ENCODE measurements at regions not wholly inside any gene's neighbourhood (a gene's known extent, or its start where the extent isn't known, plus 50 kb on each side); places are given as distances from the start of the nearest gene placed in this dataset.

- in situ Hi-C loops (cut with MboI; ENCODE audit: low sequenced_read_pairs): no loop called here
These were observed 408.1 kb downstream of the GATA3 start for GRCh38 chr10:8462565-8462964.

DNA sequence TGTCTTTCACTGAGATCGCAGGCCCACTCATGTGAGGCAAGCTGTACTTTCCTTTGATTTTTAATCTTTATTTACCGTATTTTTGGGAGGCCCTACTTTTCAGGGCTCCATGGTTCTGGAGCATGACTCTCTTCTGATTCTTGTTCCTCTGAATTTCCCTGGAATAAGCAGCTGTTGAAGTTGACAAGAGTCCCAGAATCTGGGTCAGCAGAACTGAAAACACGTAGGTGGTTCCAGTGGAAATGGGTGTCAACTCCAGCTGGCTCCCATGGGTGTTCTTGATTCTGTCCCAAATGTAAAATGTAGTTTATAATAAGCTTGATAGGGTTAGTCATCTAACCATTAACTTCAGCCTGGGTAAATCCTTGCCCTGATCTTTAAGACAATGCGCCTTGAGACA lies 409.4 kb downstream of the GATA3 start:
- in situ Hi-C loops (cut with MboI; ENCODE audit: low sequenced_read_pairs): no loop called here

- in situ Hi-C loops (cut with MboI; ENCODE audit: low sequenced_read_pairs): no loop called here
These were observed 414.0 kb downstream of the GATA3 start for GRCh38 chr10:8468477-8468876.

DNA sequence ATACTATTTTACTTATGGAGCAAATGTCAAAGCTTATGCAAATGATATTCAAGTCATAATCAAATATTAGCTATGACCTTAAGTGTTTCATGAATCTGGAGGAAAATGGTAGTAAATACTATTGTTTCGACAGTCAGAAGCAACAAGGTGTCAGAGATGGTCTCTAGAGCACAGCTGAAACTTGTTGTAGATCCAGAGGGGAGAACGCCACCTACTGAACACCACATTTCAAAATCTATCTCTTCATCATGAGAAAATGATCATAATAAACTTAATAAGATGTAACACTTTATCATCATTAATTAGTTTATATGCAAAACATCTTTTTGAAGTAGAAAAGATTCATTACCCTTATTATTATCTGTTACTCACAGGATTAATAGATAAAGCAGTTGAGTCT lies 418.7 kb downstream of the GATA3 start:
- in situ Hi-C loops (cut with MboI; ENCODE audit: low sequenced_read_pairs): no loop called here

GRCh38 chr10:8477300-8477699 lies 422.8 kb downstream of the GATA3 start:
- in situ Hi-C loops (cut with MboI; ENCODE audit: low sequenced_read_pairs): no loop called here

DNA sequence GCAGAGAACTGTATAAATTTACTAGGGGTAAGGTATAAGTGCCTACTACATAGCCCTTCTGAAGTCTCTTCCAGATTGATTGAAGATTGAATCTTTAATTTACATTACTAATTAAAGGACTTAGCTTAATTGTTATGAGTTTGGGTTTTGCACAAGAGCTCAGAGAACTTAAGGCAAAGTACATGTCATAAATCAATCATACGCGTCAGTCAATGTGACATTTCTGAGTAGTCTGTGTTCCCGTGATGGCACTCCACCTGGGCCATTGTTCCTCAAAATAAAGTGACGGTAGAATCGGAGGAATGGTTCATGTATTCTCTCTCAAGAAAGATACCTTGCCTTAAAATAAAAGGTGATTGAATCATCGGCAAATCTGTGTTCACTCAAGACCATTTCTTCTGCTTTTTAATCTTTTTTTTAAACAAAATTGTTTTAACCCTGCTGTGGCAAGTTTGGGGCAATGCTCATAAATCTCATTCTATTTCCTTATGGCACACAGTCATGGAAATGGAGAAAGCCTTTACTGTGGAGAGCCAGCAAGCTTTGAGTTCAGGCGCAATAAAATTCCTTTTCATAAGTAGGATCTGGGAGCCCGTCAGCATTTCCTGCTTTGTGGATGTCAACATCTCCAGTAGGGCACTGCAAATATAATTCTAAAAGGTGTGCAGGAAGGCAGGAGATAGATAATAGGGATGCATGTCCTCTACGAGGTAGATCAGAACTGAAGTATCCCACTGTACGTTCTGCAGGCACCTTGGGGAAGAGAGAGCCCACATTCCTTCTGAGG lies 427.4 kb downstream of the GATA3 start:
- in situ Hi-C loops (cut with MboI; ENCODE audit: low sequenced_read_pairs): no loop called here

DNA sequence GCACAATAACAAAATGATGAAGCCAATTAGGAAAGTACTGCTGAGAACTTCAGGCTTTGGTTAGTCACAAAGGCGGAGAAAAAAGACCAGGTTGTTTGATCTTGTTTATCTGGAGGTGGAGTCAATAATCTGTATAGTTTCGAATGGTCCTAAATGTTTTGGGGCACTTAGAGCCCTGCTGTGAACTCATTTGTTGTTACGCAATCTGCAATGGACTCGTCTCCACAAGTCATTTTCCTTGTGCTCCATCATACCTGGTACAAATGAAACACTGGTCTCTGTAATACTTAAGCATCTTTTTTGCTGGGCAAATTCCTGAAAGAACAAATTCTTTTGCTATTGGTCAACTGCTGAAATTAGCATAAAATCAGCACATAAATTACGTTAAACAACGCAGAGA lies 430.5 kb downstream of the GATA3 start:
- in situ Hi-C loops (cut with MboI; ENCODE audit: low sequenced_read_pairs): no loop called here

DNA sequence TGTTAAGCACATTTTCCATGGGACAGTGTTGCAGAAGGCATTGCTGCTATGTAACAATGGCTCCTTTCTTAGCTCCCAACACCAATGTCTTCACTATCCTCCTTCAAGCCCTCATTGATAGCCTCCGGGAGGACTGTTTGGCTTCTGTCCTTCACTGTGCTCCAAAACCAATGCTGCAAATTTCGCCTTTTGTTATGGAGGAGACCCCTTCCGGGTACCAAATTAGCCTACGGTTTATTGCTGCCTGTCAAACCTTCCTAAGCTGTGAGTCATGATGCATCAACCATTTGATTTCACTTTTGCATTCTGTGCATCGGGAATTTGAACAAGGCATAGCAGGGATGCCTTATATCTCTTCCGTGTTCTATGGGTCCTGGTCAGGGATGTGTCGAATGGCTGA lies 432.9 kb downstream of the GATA3 start:
- in situ Hi-C loops (cut with MboI; ENCODE audit: low sequenced_read_pairs): no loop called here

- in situ Hi-C loops (cut with MboI; ENCODE audit: low sequenced_read_pairs): no loop called here
These were observed 434.7 kb downstream of the GATA3 start for GRCh38 chr10:8489232-8489631.

DNA sequence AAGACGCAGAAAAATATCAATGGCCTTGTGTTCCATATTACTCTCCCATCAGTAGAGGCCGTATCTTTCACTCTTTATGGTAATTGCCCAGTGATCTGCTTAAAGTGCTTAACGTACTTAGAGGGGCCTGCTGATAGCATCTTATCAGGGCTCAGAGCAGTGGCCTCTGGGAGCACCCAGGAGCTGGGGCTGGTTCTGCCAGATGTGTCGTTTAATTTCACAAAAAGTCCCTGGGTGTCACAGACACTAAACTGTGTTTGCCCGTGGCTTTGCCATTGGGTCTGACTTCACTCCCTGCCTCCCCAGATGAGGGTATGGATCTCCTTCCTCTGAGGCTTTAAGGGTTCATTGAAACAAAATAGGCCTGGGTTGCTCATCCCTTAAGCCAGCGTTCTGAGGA lies 435.3 kb downstream of the GATA3 start:
- in situ Hi-C loops (cut with MboI; ENCODE audit: low sequenced_read_pairs): no loop called here

- in situ Hi-C loops (cut with MboI; ENCODE audit: low sequenced_read_pairs): no loop called here
These were observed 443.8 kb downstream of the GATA3 start for GRCh38 chr10:8498290-8498689.

DNA sequence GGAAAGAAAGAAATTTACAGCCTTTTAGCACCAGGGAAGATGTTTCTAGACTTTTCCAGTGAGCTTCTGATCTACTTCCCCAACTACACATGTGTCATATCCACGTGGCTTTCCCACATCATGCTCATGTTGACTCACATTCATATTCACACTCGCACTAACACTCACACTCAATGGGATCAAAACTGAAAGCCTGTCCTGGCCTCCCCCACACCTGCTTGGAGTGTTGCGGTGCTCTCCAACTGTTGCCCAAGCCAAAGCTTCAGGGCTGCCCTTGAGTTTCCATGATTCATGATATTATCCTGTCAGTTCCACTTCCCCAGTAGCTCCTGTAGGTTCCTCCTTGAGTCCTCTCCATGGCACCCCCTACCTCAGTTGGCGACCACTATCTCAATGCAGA lies 444.4 kb downstream of the GATA3 start:
- in situ Hi-C loops (cut with MboI; ENCODE audit: low sequenced_read_pairs): no loop called here

GRCh38 chr10:8499312-8499711 lies 444.8 kb downstream of the GATA3 start:
- in situ Hi-C loops (cut with MboI; ENCODE audit: low sequenced_read_pairs): no loop called here

DNA sequence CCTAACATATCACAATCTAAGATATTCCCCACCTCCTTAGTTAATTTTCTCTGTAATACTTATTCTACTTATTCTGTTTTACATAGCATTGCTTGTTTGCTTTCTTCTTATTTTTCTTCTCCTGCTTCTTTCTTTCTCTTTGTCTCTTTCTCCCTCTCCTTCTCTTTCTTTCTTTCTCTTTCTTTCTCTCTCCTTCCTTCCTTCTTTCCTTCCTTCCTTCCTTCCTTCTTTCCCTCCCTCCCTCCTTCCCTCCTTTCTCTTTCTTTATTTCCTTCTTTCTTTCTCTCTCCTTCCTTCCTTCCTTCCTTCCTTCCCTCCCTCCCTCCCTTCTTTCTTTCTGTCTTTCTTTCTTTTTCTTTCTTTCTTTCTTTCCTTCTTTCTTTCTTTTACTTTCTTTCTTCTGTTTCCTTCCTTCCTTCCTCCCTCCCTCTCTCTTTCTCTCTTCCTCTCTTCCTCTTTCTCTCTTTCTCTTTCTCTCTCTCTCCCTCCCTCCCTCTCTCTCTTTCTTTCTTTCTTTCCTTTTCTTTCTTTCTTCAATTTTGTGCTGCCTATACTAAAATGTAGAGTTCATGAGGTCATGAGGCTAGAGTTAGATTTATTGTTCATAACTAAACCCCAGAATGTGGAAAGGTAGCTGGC lies 445.4 kb downstream of the GATA3 start:
- in situ Hi-C loops (cut with MboI; ENCODE audit: low sequenced_read_pairs): no loop called here

DNA sequence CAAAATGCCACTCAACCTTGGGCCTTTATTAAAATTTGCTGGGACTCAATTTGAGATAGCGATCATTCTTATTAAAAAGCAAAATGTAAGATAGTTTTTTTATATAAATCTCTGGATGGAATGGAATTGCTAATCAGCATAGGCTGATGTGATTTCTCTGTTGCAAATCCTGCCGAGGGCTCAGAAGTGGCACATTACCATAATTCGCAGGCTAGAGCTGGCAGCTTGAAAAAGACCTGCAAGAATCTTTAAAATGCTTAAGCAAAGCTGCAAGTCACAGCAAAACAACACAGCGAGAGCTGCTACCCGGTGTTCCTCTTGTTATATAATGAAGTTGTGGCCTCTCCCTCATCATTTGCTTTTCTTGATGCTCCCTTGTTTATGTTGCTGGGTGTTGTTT lies 448.1 kb downstream of the GATA3 start:
- in situ Hi-C loops (cut with MboI; ENCODE audit: low sequenced_read_pairs): no loop called here

DNA sequence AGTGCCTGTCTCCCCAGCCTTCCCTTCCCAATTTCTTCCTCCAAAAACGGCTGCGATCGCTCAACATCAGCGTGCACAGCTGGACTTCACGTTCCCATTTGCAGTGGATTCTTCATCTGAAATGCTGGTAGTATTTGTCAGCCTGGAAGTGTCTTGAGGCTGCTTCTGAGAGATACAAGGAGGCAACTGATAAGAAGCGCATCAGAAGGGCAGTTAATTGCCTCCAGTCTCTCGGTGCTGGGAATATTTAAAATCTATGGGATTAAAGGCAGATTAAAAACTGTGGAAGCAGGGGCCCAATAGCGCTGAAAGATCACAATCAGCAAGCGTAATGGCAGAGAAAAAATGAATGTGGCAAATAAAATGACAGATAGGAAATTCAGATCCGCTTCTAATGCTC lies 450.0 kb downstream of the GATA3 start:
- in situ Hi-C loops (cut with MboI; ENCODE audit: low sequenced_read_pairs): no loop called here

DNA sequence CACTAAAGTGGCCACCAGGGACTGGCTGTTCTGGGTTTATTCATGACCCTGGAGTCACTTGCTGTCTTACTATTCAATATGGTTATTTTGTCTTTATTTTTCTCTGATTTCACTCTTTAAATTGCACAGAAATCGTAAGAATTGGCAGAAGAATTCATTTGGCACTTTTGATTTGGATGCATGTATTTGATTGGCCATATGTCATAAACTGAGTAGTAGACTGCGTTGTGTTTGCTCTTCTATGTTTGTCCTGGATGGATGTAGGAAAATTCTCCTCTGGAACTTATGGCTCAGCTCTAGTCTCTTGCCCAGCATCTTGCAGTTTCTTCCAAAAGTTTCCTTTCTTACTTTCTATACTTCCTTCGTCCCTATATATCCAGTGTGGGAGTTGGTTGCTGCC lies 452.7 kb downstream of the GATA3 start:
- in situ Hi-C loops (cut with MboI; ENCODE audit: low sequenced_read_pairs): no loop called here

- in situ Hi-C loops (cut with MboI; ENCODE audit: low sequenced_read_pairs): no loop called here
These were observed 454.4 kb downstream of the GATA3 start for GRCh38 chr10:8508882-8509281.

- in situ Hi-C loops (cut with MboI; ENCODE audit: low sequenced_read_pairs): no loop called here
These were observed 456.0 kb downstream of the GATA3 start for GRCh38 chr10:8510471-8510870.

DNA sequence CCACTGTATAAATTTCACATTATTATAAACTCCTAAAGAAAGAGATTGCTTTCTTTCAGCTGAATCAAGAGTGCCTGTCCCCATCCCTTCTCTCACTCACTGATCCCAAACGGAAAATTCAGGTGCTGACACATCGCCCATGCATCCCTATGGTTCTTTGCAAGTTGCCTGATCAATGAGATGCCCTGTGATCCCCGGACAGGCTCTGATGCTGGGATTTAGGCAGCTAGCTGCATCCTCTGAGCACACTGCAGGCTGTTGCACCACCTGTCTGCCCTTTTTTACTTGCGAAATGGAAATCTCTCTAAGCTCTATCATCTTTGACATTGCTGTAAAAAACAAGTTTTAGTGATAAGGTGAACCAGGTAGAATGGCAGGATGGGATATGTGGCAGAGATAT lies 456.5 kb downstream of the GATA3 start:
- in situ Hi-C loops (cut with MboI; ENCODE audit: low sequenced_read_pairs): no loop called here

- in situ Hi-C loops (cut with MboI; ENCODE audit: low sequenced_read_pairs): no loop called here
These were observed 459.0 kb downstream of the GATA3 start for GRCh38 chr10:8513155-8514147.

GRCh38 chr10:8520382-8520781 lies 465.9 kb downstream of the GATA3 start:
- in situ Hi-C loops (cut with MboI; ENCODE audit: low sequenced_read_pairs): no loop called here

All from HL-60/S4 (cell line).